OCI-LY7 (cell line): ENCODE measurements at regions not wholly inside any gene's neighbourhood (a gene's known extent, or its start where the extent isn't known, plus 50 kb on each side); places are given as distances from the start of the nearest gene placed in this dataset.
"Not testable (repeated sequence)": the region's sequence is repeated elsewhere in the genome, so short reads cannot be mapped to it uniquely, and the experiment has no call there.

Experiments used
- BruUV-seq: library from RNA; stranded (reverse); fragments of 400-500 nt; replicated peaks from 2 replicates; lab custom pipeline; 2021; lab: Mats Ljungman, UMichigan
- CTCF ChIA-PET: fragments of 300-600 bp; sonication (Branson Sonifier 250); formaldehyde crosslinking; loops from one replicate; lab custom pipeline; 2022; ENCODE audit warnings: antibody characterized with exemption; ENCODE audit not compliant: unreplicated experiment; lab: Charles Lee
- POLR2A ChIA-PET: fragments of 300-600 bp; sonication (Branson Sonifier 250); formaldehyde crosslinking; loops from one replicate; lab custom pipeline; 2022; ENCODE audit warnings: antibody characterized with exemption; lab: Charles Lee
- DNase-seq: peaks from one replicate; pipeline ENCODE4 v3.0.0-alpha.2; 2015; ENCODE audit warnings: low spot score
- H2AFZ ChIP-seq: fragments of 200-600 bp; sonication (generic), shearing (Covaris generic); 2 replicates; pipeline ENCODE4 v1.6.1; 2014; ENCODE audit warnings: mild to moderate bottlenecking, antibody characterized with exemption, low read length, moderate library complexity
- H3K27ac ChIP-seq: fragments of 200-600 bp; sonication (generic); 2 replicates; pipeline ENCODE4 v1.5.1; 2014; ENCODE audit warnings: mixed run types, low read depth, mild to moderate bottlenecking, moderate library complexity, low read length, inconsistent platforms; ENCODE audit not compliant: poor library complexity, severe bottlenecking
- H3K36me3 ChIP-seq: fragments of 200-600 bp; sonication (generic); 2 replicates; pipeline ENCODE4 v1.6.1; 2014; ENCODE audit warnings: mild to moderate bottlenecking, antibody characterized with exemption, low read length, moderate library complexity, mixed read lengths; ENCODE audit not compliant: insufficient read depth
- H3K4me1 ChIP-seq: fragments of 200-600 bp; sonication (generic); 2 replicates; pipeline ENCODE4 v1.5.1; 2014; ENCODE audit warnings: mild to moderate bottlenecking, low read length; ENCODE audit not compliant: insufficient read depth, poor library complexity, severe bottlenecking
- H3K4me2 ChIP-seq: fragments of 200-600 bp; sonication (generic); 2 replicates; pipeline ENCODE4 v1.6.1; 2014; ENCODE audit warnings: mild to moderate bottlenecking, low read length
- H3K4me3 ChIP-seq: fragments of 200-600 bp; sonication (generic); 2 replicates; pipeline ENCODE4 v1.5.1; 2014; ENCODE audit warnings: mild to moderate bottlenecking, low read depth, low read length; ENCODE audit not compliant: poor library complexity, severe bottlenecking
- H3K79me2 ChIP-seq: fragments of 200-600 bp; sonication (generic); 2 replicates; pipeline ENCODE4 v1.6.1; 2016; ENCODE audit warnings: low read depth, mild to moderate bottlenecking, low read length, moderate library complexity, mixed read lengths; ENCODE audit not compliant: insufficient read depth
- H3K9me2 ChIP-seq: fragments of 200-600 bp; sonication (generic); 2 replicates; pipeline ENCODE4 v1.6.1; 2016; ENCODE audit warnings: mild to moderate bottlenecking, low read length, mixed read lengths; ENCODE audit not compliant: insufficient read depth
- H3K9me3 ChIP-seq: fragments of 200-600 bp; sonication (generic); 2 replicates; pipeline ENCODE4 v1.6.1; 2014; ENCODE audit warnings: mild to moderate bottlenecking, mixed run types, low read length, mixed read lengths
- H4K20me1 ChIP-seq: fragments of 200-600 bp; sonication (generic); 2 replicates; pipeline ENCODE4 v1.6.1; 2014; ENCODE audit warnings: mild to moderate bottlenecking, antibody characterized with exemption, low read length, moderate library complexity, mixed read lengths; ENCODE audit not compliant: insufficient read depth
- CTCF ChIP-seq: fragments of 200-600 bp; sonication (generic); conservative IDR thresholded peaks from 2 replicates; pipeline ENCODE4 v1.5.1; 2014; ENCODE audit warnings: mild to moderate bottlenecking, antibody characterized with exemption, low read length, moderate library complexity, mixed read lengths
- EZH2phosphoT487 ChIP-seq: fragments of 200-600 bp; sonication (generic); IDR thresholded peaks from 2 replicates; pipeline ENCODE4 v1.6.1; 2018; ENCODE audit warnings: low read depth, borderline replicate concordance, mild to moderate bottlenecking, mixed run types, antibody characterized with exemption, low read length, moderate library complexity, mixed read lengths
- intact Hi-C: fragments of 100-400 bp; cut with micrococcal nuclease; formaldehyde crosslinking; loops from one replicate; pipeline ENCODE4 v1.10.0; 2022; ENCODE audit not compliant: unreplicated experiment

GRCh38 chr17:22123536-22124281, 431.4 kb downstream of the KCNJ18 start:
- Histone ChIP-seq H3K4me2 (no peak overlapping the region), H3K27ac (no peak overlapping the region), H3K9me3 (peaks cover 5% of the 10 kb centered on the region; the same call in 1 of the 2 replicates), H4K20me1 (no peaks in the 10 kb centered on the region), H2AFZ (no peak overlapping the region), H3K4me3 (no peak overlapping the region), H3K79me2 (no peaks in the 10 kb centered on the region), H3K4me1 (no peaks in the 10 kb centered on the region), H3K36me3 (no peaks in the 10 kb centered on the region), H3K9me2 (no peaks in the 10 kb centered on the region)
- intact Hi-C loops: no loop called here
- CTCF ChIA-PET: no interaction called here
- BruUV-seq: no TSS peak
- POLR2A ChIA-PET: no interaction called here
- TF ChIP-seq CTCF: no peak
- no peak for TF ChIP-seq EZH2phosphoT487
- no peak for DNase-seq

GRCh38 chr17:22128171-22128570, 435.8 kb downstream of the KCNJ18 start:
- ChIA-PET POLR2A (interaction anchor here (0.5 to 1.6 kb wide), 3 partner anchors 24 to 556 kb away, joined by 3 to 5 read pairs (median 4); no protein-coding TSS in a partner anchor), CTCF (no interaction called here)
- no peak overlapping the region for H3K27ac ChIP-seq
- DNase-seq: no peak
- H3K36me3 ChIP-seq: no peaks in the 10 kb centered on the region
- no peaks in the 10 kb centered on the region for H3K9me2 ChIP-seq
- H4K20me1 ChIP-seq: no peaks in the 10 kb centered on the region
- no TSS peak for BruUV-seq
- H3K9me3 ChIP-seq: peaks cover 5% of the 10 kb centered on the region; the same call in 1 of the 2 replicates
- no peak overlapping the region for H2AFZ ChIP-seq
- no peak overlapping the region for H3K4me2 ChIP-seq
- no peak overlapping the region for H3K4me3 ChIP-seq
- TF ChIP-seq EZH2phosphoT487 (no peak), CTCF (no peak)
- H3K79me2 ChIP-seq: no peaks in the 10 kb centered on the region
- intact Hi-C loops: no loop called here
- no peaks in the 10 kb centered on the region for H3K4me1 ChIP-seq

GRCh38 chr17:22128723-22129122, 436.4 kb downstream of the KCNJ18 start:
- peaks cover 5% of the 10 kb centered on the region; the same call in 1 of the 2 replicates for H3K9me3 ChIP-seq
- H3K4me3 ChIP-seq: no peak overlapping the region
- H3K9me2 ChIP-seq: no peaks in the 10 kb centered on the region
- no peak overlapping the region for H2AFZ ChIP-seq
- DNase-seq: no peak
- no peaks in the 10 kb centered on the region for H3K4me1 ChIP-seq
- CTCF ChIA-PET: no interaction called here
- H3K36me3 ChIP-seq: no peaks in the 10 kb centered on the region
- POLR2A ChIA-PET: interaction anchor here (0.5 to 1.6 kb wide), 3 partner anchors 23 to 555 kb away, joined by 3 to 5 read pairs (median 4); no protein-coding TSS in a partner anchor
- intact Hi-C loops: no loop called here
- BruUV-seq: no TSS peak
- no peak for TF ChIP-seq CTCF
- no peak for TF ChIP-seq EZH2phosphoT487
- no peak overlapping the region for H3K4me2 ChIP-seq
- no peaks in the 10 kb centered on the region for H4K20me1 ChIP-seq
- H3K79me2 ChIP-seq: no peaks in the 10 kb centered on the region
- H3K27ac ChIP-seq: no peak overlapping the region

- POLR2A ChIA-PET: interaction anchor here (1.0 kb wide), 1 partner anchor 13 kb away, joined by 3 read pairs; no protein-coding TSS in a partner anchor
- BruUV-seq, H3K4me2 ChIP-seq, H3K79me2 ChIP-seq, H2AFZ ChIP-seq, H3K9me2 ChIP-seq, H3K4me3 ChIP-seq, CTCF ChIA-PET, intact Hi-C loops, H4K20me1 ChIP-seq, H3K27ac ChIP-seq, DNase-seq, H3K36me3 ChIP-seq, H3K9me3 ChIP-seq, H3K4me1 ChIP-seq: not testable (repeated sequence)
These were observed 437.6 kb downstream of the KCNJ18 start for GRCh38 chr17:22129920-22130319.
